ENCODE measurements at regions not wholly inside any gene's neighbourhood (a gene's known extent, or its start where the extent isn't known, plus 50 kb on each side); places are given as distances from the start of the nearest gene placed in this dataset.
"Not testable (repeated sequence)": the region's sequence is repeated elsewhere in the genome, so short reads cannot be mapped to it uniquely, and the experiment has no call there.

GRCh38 chr3:110888625-110889375 lies 182.8 kb upstream of the NECTIN3 start:
- not testable (repeated sequence) for DNase-seq (ENCODE audit: low spot score)

- DNase-seq (ENCODE audit: low spot score) = not testable (repeated sequence)
Observed at GRCh38 chr3:110889376-110889699, 182.3 kb upstream of the NECTIN3 start.

DNA sequence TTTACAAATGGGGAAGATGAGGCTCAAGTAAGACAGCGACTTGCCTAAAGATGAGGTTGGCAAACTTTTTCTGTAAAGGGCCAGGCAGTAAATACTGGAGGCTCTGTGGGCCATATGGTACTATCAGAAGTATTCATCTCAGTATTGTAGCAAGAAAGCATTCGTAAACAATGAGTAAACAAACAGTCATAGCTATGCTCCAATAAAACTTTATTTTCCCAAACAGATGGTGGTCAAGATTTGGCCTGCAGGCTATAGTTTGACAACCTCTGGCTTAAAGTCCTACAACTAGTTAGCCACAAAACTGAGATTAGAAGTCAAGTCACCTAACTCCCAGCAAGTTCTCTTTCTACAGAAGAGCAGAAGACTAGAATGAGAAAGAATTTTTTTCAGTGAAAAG lies 177.0 kb upstream of the NECTIN3 start:
- DNase-seq (ENCODE audit: low spot score) = no peak

DNA sequence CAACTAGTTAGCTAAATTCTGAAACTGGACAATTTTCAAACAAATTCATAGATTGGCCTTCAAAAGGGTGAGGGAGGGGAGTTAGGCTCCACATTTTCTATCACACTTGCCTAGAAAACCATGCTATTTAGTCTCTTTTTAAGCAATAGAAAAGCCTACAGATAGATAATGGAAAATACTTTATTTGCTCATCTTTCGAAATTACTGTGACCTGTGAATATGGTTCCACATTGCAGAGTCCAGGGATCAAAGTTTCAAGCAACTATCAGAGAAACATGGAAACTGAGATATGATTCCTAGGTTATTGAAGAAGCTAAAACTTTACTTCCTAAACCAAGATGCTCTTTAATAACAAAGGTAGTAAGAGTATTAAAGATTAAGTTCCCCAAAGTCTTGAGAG lies 176.6 kb upstream of the NECTIN3 start:
- DNase-seq (ENCODE audit: low spot score) = no peak

DNA sequence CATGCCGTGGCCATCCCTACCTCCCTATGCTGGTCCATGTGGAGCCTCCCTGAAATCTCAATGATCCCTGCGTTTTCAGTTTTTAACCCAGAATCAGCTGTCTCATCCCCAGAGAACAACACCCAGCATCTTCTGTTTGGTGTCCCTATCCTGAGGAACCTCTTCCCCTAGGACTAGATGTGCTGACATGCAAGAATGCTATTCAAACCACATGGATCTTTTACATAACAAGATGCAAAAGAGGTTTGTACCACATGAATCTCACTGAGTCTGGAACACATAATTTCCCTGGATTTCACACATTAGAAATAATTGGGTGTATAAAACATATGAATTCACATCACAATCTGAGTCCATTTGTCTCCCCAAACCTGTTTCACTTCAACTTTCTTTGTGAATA lies 174.6 kb upstream of the NECTIN3 start:
- no peak for DNase-seq (ENCODE audit: low spot score)

GRCh38 chr3:110900576-110900975 lies 171.0 kb upstream of the NECTIN3 start:
- DNase-seq (ENCODE audit: low spot score) = no peak

- DNase-seq (ENCODE audit: low spot score) = no peak
Observed at GRCh38 chr3:110901536-110901935, 170.1 kb upstream of the NECTIN3 start.

GRCh38 chr3:110902453-110903085 lies 169.0 kb upstream of the NECTIN3 start:
- DNase-seq (ENCODE audit: low spot score) = no peak

DNA sequence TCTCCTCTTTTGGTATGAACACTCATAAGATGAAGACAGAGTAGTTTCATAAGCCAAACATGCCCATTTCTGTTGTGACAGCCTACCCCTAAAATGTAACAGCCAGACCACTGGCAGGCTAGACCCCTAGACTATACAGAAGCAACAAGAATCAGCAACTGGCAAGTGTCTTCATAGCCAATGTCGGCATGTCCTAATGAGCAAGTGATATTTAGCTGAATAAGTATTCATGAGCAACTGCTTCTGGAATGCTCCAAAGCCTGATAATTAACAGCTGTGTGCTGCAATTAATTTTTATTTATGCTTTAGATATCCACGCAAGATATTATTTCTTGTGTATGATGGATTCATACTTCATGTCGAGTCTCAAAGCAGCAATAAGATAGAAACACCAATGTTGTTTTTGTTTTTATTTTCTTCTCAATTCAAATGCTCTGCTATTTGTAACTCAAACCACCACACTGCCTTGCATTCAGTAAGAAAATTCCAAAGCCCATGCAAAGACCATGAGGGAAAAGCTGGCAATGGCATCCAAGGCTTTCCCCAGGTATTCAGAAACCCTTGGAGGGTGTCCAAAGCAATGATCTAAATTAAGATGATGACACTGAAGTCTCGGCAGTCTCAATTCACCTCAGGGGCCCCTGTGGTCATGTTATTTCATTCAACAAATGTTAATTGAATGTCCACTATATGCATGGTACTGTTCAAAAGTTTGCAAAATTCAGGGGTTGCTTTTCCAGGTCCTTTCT lies 167.7 kb upstream of the NECTIN3 start:
- peak; percentile 20 for DNase-seq (ENCODE audit: low spot score)

DNA sequence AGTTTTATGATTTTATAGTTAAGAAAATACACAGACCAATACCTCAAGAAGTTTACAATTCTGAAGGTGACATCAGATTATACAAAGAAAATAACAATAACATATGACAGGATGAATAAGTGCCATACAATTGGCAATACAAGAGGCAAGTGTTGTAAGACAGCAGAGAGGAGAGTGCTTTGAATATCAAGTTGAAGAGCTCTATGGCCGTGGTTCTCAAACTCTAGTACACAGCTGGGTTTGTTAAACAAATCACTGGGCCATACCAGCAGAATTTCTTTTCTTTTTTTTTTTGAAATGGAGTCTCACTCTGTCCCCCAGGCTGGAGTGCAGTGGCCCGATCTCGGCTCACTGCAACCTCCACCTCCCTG lies 167.1 kb upstream of the NECTIN3 start:
- DNase-seq (ENCODE audit: low spot score) = no peak

- DNase-seq (ENCODE audit: low spot score) = no peak
Observed at GRCh38 chr3:110905121-110905520, 166.5 kb upstream of the NECTIN3 start.

DNA sequence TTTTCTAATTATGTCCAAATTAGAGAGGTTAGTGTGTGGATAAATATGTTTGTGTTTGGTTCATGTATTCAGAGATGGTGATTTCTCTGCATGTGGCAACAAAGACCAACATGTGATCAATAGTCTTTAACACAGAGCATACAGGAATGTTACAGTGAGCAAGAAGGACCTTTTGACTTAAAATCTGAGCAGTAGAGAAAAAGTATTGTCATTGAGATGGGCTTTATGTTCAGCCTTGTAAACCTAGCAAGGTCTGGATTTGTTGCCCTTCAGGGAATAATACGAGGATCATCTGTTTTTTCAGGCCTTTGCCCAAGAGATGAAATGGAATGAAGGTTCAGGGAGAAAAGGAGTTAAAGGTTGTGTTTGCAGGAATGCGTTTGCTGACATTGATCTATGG lies 161.8 kb upstream of the NECTIN3 start:
- DNase-seq (ENCODE audit: low spot score) = no peak

DNA sequence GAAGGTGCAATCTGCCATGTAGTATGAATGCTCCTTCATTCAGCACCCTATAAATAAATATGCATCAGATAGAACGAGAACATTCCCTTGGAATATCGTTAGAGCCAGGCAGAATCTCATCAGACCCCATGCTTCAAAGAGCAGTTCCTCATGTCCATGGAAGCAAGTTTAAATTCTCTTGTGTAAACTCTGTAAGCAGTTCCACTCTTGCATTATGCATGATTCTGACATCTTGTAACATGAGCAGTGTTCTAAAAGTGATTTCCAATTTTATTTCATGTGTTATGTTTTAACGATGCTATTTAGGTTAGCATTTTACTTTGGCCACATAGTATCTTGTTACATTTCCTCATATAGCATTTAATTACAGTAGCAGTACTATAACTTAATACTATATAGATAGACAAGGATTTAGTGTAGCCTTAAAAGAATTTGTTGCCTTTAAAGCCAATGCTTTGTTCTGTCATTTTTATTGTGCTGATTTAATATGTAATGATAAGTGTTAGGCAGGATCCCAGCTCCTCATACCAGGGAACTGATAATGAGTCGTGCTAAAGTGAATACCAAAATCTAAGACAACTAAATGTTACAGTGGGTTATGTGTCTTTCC lies 161.2 kb upstream of the NECTIN3 start:
- no peak for DNase-seq (ENCODE audit: low spot score)

DNA sequence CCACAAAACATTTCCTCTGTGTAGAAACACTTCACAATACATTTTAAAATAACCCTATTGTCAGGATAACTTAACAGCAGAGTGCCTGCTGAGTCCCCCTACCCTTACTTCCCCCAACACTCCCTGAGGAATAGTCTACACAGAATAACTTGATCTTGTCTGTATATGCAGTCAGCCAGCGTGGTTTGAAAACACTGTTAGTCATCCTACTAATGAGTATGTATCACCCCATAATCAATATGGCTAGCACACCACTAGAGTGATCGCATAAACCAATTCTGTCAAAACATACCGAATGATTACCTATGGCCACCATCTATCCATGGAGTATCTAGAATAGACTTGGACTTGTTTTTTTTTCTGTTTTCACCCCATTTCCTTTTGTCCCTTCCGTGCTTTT lies 152.7 kb upstream of the NECTIN3 start:
- no peak for DNase-seq (ENCODE audit: low spot score)

DNA sequence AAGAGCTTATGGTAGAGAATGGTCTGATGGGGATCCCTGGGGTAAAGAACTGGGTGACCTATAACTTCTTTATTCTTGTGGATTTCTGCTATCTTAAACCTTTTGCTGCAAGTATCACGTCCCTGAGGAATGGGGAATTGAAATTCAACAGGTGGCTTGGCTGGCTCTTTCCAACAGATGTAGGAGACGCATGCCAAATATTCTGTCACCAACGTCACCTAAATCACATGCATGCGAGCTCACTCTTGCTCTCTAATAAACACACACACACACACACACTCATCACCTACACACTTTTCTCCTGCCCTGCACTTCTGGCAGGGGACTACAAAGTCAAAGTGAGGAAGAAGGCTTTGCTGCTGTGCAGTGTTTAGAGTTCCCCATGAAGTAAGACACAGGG lies 145.8 kb upstream of the NECTIN3 start:
- DNase-seq (ENCODE audit: low spot score) = no peak

GRCh38 chr3:110928016-110928662 lies 143.5 kb upstream of the NECTIN3 start:
- no peak for DNase-seq (ENCODE audit: low spot score)

- peak; percentile 38 for DNase-seq (ENCODE audit: low spot score)
Observed at GRCh38 chr3:110929816-110930215, 141.8 kb upstream of the NECTIN3 start.

DNA sequence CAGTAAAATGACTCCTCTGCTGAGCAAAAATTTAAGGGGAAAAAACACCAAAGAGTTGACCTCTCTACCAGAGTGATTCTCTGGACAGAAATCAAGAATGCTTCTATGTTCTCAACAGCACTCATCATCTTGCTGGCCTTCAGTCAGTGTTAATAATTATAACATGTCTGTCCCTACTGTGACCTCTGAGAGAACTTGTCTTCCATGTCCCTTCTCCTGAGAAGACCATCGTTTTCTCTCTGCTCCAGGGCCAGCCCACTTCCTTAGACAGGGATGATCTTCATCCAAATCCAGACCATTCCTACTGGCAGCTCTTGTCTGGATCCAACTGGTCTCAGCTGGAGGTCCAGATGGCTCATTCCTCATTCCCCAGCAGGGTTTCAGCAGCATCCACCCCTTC lies 139.0 kb upstream of the NECTIN3 start:
- peak; percentile 48 for DNase-seq (ENCODE audit: low spot score)

- no peak for DNase-seq (ENCODE audit: low spot score)
Observed at GRCh38 chr3:110933821-110934426, 137.7 kb upstream of the NECTIN3 start.

DNA sequence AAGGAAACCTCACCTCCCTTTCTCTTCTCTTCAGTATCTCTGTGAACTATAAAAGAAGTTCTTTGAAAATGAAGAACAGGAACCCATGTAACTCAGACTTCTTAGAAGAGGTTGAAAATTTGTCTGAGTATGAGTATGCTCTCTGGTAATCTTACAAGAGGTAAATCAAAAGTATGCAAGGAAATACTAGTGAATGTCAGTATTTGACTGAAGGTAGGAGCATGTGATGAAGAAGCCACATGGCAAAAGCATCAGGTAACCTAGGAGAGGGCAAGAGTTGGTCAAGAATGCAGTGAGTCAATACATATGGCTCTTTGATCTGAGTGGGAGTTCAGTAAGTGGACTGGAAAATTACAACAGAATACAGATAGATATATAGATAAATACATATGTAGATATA lies 133.0 kb upstream of the NECTIN3 start:
- DNase-seq (ENCODE audit: low spot score) = peak; percentile 22

DNA sequence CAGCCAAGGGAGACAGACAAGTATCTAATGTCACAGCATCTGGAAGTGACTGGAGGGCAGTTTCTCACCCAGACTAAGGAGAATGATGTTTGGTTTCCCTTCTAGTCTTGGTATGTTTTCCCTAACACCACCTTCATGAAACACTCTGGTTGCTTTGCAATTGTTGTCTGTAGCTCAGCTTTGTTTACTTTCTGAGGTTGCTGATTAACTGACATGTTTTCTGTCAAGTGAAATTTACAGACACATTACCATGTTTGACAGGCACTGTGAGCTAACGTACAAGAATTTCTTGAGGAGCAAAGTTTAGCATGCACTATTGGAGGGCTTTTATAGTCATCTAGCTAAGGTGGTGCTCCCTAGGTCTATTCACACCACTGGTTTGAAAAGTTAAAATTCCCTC lies 131.6 kb upstream of the NECTIN3 start:
- DNase-seq (ENCODE audit: low spot score) = peak; percentile 28

GRCh38 chr3:110944782-110945181 lies 126.8 kb upstream of the NECTIN3 start:
- DNase-seq (ENCODE audit: low spot score) = no peak
